ENCODE measurements at regions not wholly inside any gene's neighbourhood (a gene's known extent, or its start where the extent isn't known, plus 50 kb on each side); places are given as distances from the start of the nearest gene placed in this dataset.
A peak's percentile ranks its signal among the peaks of the same experiment; 100 is the strongest.

DNA sequence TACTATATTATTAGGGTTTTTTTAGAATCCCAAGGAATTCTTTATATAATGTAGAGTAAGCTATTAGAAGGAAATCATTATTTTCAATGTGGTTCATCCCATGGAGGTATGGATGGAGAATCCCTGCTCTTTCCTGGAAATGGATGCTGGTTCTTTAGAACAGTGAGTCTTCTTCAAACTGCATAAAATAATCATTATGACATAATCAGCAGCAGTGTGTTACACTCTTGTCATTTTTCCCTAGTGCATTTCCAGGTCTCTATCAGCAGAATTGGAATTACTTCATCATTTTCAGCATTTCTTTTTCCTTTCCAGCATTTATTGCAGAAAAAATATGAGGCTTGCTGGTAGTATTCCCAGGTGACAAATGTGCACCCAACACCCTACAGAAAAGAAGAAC, 168.1 kb downstream of the ETAA1 start:
- Histone ChIP-seq H3K4me3 (no peak overlapping the region), H3K4me1 (replicated peaks in 1 of 2) (peaks cover 17 to 21% of the 10 kb centered on the region in 2 donors), H3K27ac (no peak overlapping the region)
- in situ Hi-C loops (cut with MboI; ENCODE audit: low pct_unique_long_range_greater_than_20kb in 2 of 9, low sequenced_read_pairs in 9 of 9, unreplicated experiment in 9 of 9), result no loop called here
- ATAC-seq (replicated peaks in 6 of 8), result peak in 4 of 8 experiments; percentile 15 to 64 (median 35)

DNA sequence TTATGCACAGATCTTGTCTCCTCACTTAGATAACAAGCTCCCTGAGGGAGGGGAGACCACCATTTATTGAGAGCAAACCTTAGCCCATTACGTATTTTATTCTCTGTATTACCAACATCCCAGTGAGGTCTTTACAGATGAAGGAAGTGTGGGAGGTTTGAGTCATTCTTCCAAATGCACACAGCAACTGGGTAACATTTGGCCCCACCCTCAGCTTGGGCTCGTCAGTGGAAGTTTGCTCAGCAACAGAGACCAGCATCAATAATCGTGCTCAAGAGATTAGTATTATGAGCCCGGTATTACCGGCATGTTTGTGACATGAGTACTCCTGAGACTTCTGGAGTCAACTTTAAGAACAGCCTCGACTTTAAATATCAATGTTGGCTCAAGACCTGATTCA, 168.6 kb downstream of the ETAA1 start:
- in situ Hi-C loops (cut with MboI; ENCODE audit: low pct_unique_long_range_greater_than_20kb in 2 of 9, low sequenced_read_pairs in 9 of 9, unreplicated experiment in 9 of 9), result no loop called here
- WGBS, 10 experiments, result 0 to 100% (median 80%) methylated on average over 1 to 6 of the region's 6 CpGs; no CpG with 5 or more reads in 1 of the 10 experiments
- H3K4me3 ChIP-seq, result no peak overlapping the region
- ATAC-seq (replicated peaks in 6 of 8), result peak in 3 of 8 experiments; percentile 36 to 95 (median 92)
- peaks cover 12 to 16% of the 10 kb centered on the region in 2 donors for H3K4me1 ChIP-seq (replicated peaks in 1 of 2)
- H3K27ac ChIP-seq, result no peak overlapping the region

DNA sequence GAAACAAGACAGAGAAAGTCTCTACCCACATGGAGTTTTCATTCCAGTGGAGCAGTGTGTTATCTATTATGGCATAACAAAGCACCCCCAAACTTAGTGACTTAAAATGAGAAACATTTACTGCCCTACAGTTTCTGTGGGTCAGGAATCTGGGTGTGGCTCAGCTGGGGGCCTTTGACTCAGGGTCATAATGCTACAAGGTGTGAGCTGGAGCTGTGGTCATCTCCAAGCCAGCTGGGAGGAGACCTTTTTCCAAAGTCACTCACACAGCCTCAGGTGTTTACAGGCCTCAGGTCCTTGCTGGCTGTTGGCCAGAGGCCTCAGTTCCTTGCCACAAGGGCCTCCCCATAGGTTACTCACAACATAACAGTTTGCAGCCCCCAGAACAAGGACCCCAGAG, 169.2 kb downstream of the ETAA1 start:
- H3K4me3 ChIP-seq, result no peak overlapping the region
- H3K4me1 ChIP-seq (replicated peaks in 1 of 2), result peaks cover 7 to 11% of the 10 kb centered on the region in 2 donors
- ATAC-seq (replicated peaks in 6 of 8), result peak in 1 of 8 experiments; percentile 26
- H3K27ac ChIP-seq, result no peak overlapping the region
- in situ Hi-C loops (cut with MboI; ENCODE audit: low pct_unique_long_range_greater_than_20kb in 2 of 9, low sequenced_read_pairs in 9 of 9, unreplicated experiment in 9 of 9), result no loop called here

DNA sequence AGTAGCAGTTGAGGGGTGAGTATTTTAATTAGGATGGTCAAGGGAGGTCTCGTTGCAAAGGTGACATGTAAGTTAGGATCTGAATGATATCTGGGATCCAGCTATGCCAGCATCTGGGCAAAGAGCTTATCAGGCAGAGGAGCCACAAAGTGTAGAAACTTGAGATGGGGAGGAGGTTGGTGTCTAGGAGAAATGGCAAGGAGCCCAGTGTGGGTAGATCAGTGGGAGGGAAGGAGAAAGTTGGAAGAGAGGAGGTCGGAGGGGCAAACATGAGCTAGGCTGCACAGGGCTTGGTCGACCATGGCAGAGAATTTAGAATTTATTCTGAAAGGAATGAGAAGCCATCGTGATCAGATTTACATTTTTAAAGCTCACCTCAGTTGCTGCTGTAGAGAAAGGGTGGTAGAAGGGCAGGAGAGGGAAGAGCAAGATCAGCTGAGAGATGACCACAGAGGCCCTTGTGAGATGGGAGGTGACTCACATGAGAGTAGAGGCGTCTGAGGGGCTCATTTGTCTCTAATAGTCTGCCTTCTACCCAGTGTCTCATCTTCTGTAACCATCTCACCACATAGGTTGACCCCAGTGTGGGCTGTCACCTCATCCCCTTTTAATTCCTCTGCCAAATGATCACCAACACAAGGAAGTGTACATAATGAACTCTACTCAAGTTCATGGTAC, 170.0 kb downstream of the ETAA1 start:
- Histone ChIP-seq H3K4me1 (replicated peaks in 1 of 2) (peaks cover 3% of the 10 kb centered on the region in 2 donors), H3K27ac (no peak overlapping the region), H3K4me3 (no peak overlapping the region)
- WGBS, 10 experiments, result 26 to 92% (median 72%) methylated on average over 2 to 5 of the region's 5 CpGs
- in situ Hi-C loops (cut with MboI; ENCODE audit: low pct_unique_long_range_greater_than_20kb in 2 of 9, low sequenced_read_pairs in 9 of 9, unreplicated experiment in 9 of 9), result no loop called here
- ATAC-seq (replicated peaks in 6 of 8), result no peak

DNA sequence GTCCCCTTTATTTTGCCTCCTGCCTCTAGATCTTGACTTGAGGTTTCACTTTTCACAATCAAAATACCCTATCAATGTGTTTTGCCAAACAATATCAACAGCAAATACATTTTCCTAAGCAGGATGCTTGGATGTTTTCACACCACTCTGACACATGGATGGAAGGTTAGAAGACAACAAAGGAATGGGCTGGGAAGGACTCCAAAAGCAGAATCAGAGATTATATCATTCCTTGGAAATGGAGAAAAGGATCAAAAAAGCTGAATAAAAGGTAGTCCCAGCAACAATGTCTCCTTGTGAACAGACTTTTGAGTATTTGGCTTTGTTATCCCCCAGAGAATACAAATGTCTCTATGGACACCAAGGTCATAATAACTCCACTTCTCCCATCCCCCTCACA, 170.8 kb downstream of the ETAA1 start:
- in situ Hi-C loops (cut with MboI; ENCODE audit: low pct_unique_long_range_greater_than_20kb in 2 of 9, low sequenced_read_pairs in 9 of 9, unreplicated experiment in 9 of 9), result no loop called here
- Histone ChIP-seq H3K27ac (no peak overlapping the region), H3K4me3 (no peak overlapping the region), H3K4me1 (replicated peaks in 1 of 2) (peaks cover 3% of the 10 kb centered on the region in 2 donors)
- ATAC-seq (replicated peaks in 6 of 8), result peak in 1 of 8 experiments; percentile 64

DNA sequence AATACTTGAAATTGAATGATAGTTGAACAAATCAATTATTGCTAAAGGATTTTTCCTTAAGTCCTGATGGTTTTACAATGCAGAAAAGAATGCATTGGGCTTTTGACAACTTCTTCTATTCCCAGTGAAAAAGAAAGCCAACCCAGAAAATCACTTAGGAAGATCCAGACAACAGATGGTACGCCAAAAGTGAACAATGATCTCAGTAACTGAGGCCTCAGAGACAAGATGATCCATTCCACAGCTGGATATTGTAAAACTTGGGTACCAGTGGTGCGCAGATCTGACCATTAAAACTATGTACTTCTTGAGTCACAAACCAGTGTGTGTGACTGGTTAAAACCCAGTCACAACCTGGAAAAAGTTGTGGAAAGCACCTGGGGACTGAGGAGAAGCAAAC, 173.5 kb downstream of the ETAA1 start:
- no peak overlapping the region for H3K4me3 ChIP-seq
- ATAC-seq (replicated peaks in 6 of 8), result no peak
- 25 to 100% (median 82%) methylated on average over 1 to 2 of the region's 2 CpGs; no CpG with 5 or more reads in 2 of the 10 experiments for WGBS, 10 experiments
- H3K27ac ChIP-seq, result no peak overlapping the region
- peaks cover 0 to 3% of the 10 kb centered on the region in 2 donors for H3K4me1 ChIP-seq (replicated peaks in 1 of 2)
- in situ Hi-C loops (cut with MboI; ENCODE audit: low pct_unique_long_range_greater_than_20kb in 2 of 9, low sequenced_read_pairs in 9 of 9, unreplicated experiment in 9 of 9), result no loop called here

DNA sequence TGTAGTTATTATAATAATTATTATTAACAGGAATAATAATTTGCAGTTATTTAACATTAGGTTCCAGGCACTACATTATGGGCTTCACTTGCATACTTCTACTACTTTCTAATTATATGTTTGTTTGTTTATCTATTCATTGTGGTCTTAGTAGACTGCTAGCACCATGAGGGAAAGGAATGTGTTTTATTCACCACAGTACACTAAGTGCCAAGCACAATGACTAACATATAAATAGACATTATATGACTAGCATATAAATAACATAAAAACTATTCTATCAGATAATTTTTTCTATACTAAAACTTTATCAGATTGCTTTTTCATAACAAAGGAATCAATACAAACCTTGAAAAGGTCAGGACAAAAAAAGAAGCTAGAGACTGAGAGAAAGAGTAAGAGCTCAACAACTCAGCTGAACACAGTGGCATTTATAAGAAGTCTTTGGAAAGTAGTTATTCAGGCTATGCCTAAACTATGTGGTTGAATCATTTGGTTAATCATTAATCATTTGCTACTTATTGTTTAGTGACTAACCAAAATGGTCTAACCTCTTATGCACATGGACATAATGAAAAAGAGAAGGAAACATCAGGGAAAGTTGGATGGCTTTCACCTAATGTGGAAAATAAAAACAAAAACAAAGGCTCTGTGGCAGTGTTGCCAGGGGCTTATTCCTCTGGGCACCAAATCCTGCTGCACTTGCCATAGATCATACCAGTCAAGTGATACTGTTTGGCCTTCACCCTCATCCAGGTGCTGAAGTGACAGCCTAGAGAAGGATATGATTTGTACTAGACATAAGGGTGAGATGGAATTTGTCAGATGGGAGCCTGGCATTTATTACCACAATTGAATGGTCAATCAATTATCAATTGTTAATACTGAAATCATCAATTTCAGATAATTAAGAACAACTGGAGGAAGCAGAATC, 174.9 kb downstream of the ETAA1 start:
- no peak for ATAC-seq (replicated peaks in 6 of 8)
- Histone ChIP-seq H3K27ac (no peak overlapping the region), H3K4me1 (replicated peaks in 1 of 2) (peaks cover 0 to 3% of the 10 kb centered on the region in 2 donors), H3K4me3 (no peak overlapping the region)
- in situ Hi-C loops (cut with MboI; ENCODE audit: low pct_unique_long_range_greater_than_20kb in 2 of 9, low sequenced_read_pairs in 9 of 9, unreplicated experiment in 9 of 9), result no loop called here

DNA sequence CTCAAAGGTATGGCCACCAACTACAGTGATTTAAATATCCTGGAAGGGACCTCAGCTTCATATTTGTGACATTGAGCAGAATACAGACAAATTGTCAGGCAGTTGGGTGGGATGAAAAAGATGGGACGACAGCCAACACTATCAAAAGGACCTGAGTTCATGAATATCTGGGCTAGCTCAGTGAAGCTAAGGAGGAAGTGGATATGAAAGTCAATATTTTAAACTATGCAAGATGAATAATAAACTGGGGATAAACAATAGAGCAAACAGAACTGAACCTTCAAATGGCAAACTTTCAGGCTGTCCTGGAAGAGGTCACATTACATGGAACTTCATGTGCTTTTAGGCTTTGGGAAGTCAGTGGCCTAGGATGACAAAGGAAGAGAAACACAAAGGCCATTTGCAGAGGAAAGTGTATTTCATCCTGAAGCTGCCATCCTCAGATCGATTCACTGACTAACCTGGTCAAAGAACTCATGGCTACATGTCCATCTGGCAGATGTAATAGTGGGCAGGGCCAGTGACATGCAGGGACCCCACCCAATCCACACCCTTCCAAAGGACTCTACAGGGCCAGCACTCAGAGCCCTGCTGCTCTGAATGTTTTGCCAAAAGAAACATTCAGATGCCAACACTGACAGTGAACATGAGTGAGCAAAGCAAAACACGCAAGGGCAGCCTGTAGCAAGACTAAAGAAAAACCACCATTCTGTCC, 175.7 kb downstream of the ETAA1 start:
- WGBS, 10 experiments, result 7 to 92% (median 57%) methylated on average over 1 to 3 of the region's 3 CpGs; no CpG with 5 or more reads in 4 of the 10 experiments
- H3K4me3 ChIP-seq, result no peak overlapping the region
- H3K4me1 ChIP-seq (replicated peaks in 1 of 2), result peaks cover 0 to 1% of the 10 kb centered on the region in 2 donors
- in situ Hi-C loops (cut with MboI; ENCODE audit: low pct_unique_long_range_greater_than_20kb in 2 of 9, low sequenced_read_pairs in 9 of 9, unreplicated experiment in 9 of 9), result no loop called here
- no peak overlapping the region for H3K27ac ChIP-seq
- peak in 3 of 8 experiments; percentile 63 to 95 (median 89) for ATAC-seq (replicated peaks in 6 of 8)

DNA sequence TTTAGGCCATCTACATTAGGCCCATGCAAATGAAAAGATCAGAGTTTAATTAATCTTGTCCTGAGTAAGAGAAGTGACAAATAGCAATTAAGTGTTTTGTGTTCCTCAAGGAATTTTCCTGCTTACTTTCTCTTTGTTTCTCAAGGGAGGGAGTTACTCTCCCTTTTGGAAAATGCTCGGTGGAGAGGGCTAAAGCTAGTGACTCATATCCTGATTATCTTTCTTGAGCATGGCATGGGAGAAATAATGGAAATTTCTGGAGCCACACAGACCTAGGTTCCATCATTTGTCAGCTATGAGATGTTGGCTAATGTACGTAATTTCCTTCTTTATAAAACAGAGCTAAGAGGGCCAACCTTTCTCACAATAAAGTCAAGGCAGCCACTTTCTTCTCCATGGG, 177.1 kb downstream of the ETAA1 start:
- WGBS, 10 experiments, result 0 to 100% (median 63%) methylated on average over 1 to 2 of the region's 2 CpGs; no CpG with 5 or more reads in 1 of the 10 experiments
- in situ Hi-C loops (cut with MboI; ENCODE audit: low pct_unique_long_range_greater_than_20kb in 2 of 9, low sequenced_read_pairs in 9 of 9, unreplicated experiment in 9 of 9), result no loop called here
- Histone ChIP-seq H3K4me3 (no peak overlapping the region), H3K4me1 (replicated peaks in 1 of 2) (no peaks in the 10 kb centered on the region), H3K27ac (no peak overlapping the region)
- ATAC-seq (replicated peaks in 6 of 8), result peak in 2 of 8 experiments; percentile 17 to 43

DNA sequence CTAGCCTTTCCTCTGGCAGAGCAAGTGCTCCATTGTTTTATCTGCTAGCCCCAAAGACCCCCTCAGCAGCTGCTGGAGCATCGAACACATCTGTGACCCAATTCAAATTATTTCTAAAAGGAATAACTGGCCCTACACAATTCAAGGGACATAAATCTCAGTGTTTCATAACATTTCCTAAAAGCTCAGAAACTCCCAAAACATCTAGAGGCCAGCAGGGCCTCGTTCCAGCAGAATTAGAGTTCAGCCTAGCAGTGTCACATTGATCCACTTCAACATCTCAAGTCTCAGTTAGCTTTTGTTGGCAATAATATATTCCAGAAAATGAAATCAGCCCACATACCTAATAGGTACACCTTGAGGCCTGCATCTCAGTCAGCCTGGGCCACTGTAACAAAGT, 179.1 kb downstream of the ETAA1 start:
- no peak for ATAC-seq (replicated peaks in 6 of 8)
- no peak overlapping the region for H3K27ac ChIP-seq
- no peaks in the 10 kb centered on the region for H3K4me1 ChIP-seq (replicated peaks in 1 of 2)

DNA sequence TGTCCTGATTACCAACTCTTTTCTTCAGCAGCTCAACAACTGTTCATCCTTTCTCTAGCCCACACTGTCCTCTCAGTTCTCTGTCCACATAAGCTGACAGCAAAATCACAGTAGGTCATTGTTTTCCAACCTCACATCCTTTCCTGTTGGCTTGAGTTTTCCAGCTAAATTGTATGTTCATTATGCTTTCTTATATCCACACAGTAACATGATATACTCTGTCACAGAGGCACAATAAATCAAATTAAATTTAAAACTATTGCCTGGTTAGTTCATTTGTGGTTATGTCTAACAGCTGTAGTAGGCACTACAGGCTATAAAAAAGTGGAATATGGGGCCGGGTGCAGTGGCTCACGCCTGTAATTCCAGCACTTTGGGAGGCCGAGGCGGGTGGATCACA, 179.9 kb downstream of the ETAA1 start:
- H3K4me1 ChIP-seq (replicated peaks in 1 of 2), result no peaks in the 10 kb centered on the region
- no peak overlapping the region for H3K27ac ChIP-seq
- in situ Hi-C loops (cut with MboI; ENCODE audit: low pct_unique_long_range_greater_than_20kb in 2 of 9, low sequenced_read_pairs in 9 of 9, unreplicated experiment in 9 of 9), result no loop called here
- H3K4me3 ChIP-seq, result no peak overlapping the region
- WGBS, 10 experiments, result 78 to 100% (median 91%) methylated on average over 1 to 4 of the region's 4 CpGs; no CpG with 5 or more reads in 6 of the 10 experiments
- no peak for ATAC-seq (replicated peaks in 6 of 8)

More for the DNA sequence above, 179.1 kb downstream of the ETAA1 start:
- 17 to 100% (median 67%) methylated on average over 1 to 2 of the region's 2 CpGs; no CpG with 5 or more reads in 1 of the 10 experiments for WGBS, 10 experiments
- no peak overlapping the region for H3K4me3 ChIP-seq
- in situ Hi-C loops (cut with MboI; ENCODE audit: low pct_unique_long_range_greater_than_20kb in 2 of 9, low sequenced_read_pairs in 9 of 9, unreplicated experiment in 9 of 9), result no loop called here

DNA sequence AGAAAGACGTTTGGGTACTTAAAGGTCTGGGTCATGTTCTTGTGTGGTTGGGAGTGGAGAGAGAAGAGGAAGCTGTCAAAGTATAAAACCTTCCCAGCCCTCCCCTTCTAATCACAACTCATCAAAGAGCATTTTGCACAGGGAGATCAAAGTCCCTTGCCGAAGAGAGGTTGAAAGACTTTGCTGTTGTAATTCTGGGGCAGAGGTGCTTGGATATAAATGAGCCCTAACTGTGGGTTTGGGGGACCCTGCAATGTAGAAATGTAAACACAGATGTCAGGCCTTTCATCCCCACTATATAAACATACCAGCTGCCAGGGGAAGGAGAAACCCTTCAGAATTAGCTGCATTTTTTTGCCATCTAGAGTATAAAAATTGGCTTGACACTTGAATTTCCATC, 182.1 kb downstream of the ETAA1 start:
- ATAC-seq (replicated peaks in 6 of 8), result peak in 1 of 8 experiments; percentile 50
- no peaks in the 10 kb centered on the region for H3K4me1 ChIP-seq (replicated peaks in 1 of 2)
- no peak overlapping the region for H3K27ac ChIP-seq
- in situ Hi-C loops (cut with MboI; ENCODE audit: low pct_unique_long_range_greater_than_20kb in 2 of 9, low sequenced_read_pairs in 9 of 9, unreplicated experiment in 9 of 9), result no loop called here
- WGBS, 10 experiments, result 17 to 56% (median 35%) methylated on average over 1 to 2 of the region's 2 CpGs; no CpG with 5 or more reads in 4 of the 10 experiments
- no peak overlapping the region for H3K4me3 ChIP-seq

DNA sequence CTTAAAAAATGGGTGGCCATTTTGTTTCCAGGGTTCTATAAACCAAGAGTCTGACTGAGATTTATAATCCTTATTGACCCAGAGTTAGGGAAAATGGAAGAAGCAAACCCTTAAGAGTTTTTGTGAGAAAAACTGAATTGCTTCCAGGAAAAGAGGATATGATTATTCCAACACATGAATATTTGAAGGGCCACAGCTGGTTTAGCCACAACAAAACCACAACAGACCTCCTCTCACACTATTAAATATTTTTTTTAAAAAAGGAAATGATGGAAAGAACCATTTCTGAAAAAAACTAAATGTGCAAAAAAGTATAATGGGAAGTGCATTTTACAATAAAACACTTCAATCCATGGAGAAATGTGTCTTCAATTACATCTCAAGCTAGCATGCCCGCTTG, 182.7 kb downstream of the ETAA1 start:
- Histone ChIP-seq H3K4me1 (replicated peaks in 1 of 2) (no peaks in the 10 kb centered on the region), H3K4me3 (no peak overlapping the region), H3K27ac (no peak overlapping the region)
- 0 to 100% (median 82%) methylated on average over 1 of the region's 1 CpG; no CpG with 5 or more reads in 3 of the 10 experiments for WGBS, 10 experiments
- in situ Hi-C loops (cut with MboI; ENCODE audit: low pct_unique_long_range_greater_than_20kb in 2 of 9, low sequenced_read_pairs in 9 of 9, unreplicated experiment in 9 of 9), result no loop called here
- no peak for ATAC-seq (replicated peaks in 6 of 8)
